H1 (cell line): ENCODE measurements at regions not wholly inside any gene's neighbourhood (a gene's known extent, or its start where the extent isn't known, plus 50 kb on each side); places are given as distances from the start of the nearest gene placed in this dataset.

Source experiments
- BRCA1 ChIP-seq: IDR thresholded peaks from 2 replicates; pipeline ENCODE4 v1.6.1; 2012; ENCODE audit warnings: low read depth, low read length, improper control_type of control experiment
- CEBPB ChIP-seq: IDR thresholded peaks from 2 replicates; pipeline ENCODE4 v1.6.1; 2012; ENCODE audit warnings: low read depth, low read length
- CREB1 ChIP-seq: IDR thresholded peaks from 2 replicates; pipeline ENCODE4 v1.6.1; 2012; ENCODE audit warnings: inconsistent platforms
- CTCF ChIP-seq, 3 experiments: IDR thresholded peaks; 1 replicate in 2 of 3; 2 replicates in 1 of 3; pipeline versions ENCODE4 v1.5.1 to v1.6.1; 2011; ENCODE audit warnings: low read length in 3 of 3, mild to moderate bottlenecking in 3 of 3, inconsistent platforms in 2 of 3, low read depth in 1 of 3, moderate library complexity in 1 of 3; ENCODE audit not compliant: insufficient read depth in 1 of 3; ENCODE audit errors: control extremely low read depth in 1 of 3
- EGR1 ChIP-seq: IDR thresholded peaks from 2 replicates; pipeline ENCODE4 v1.6.1; 2011; ENCODE audit warnings: low read depth, low read length, borderline replicate concordance
- EZH2 ChIP-seq: fragments of 200-600 bp; sonication (generic); IDR thresholded peaks from 2 replicates; pipeline ENCODE4 v1.7.1; 2012; ENCODE audit warnings: low read depth, mild to moderate bottlenecking, moderate library complexity, low read length, inconsistent platforms; ENCODE audit not compliant: severe bottlenecking
- FOSL1 ChIP-seq: IDR thresholded peaks from 2 replicates; pipeline ENCODE4 v1.6.1; 2011; ENCODE audit warnings: mild to moderate bottlenecking, low read depth, low read length, moderate library complexity; ENCODE audit not compliant: insufficient read depth
- HDAC2 ChIP-seq, 2 experiments: fragments of 300-600 bp in 1 of 2; sonication (generic) in 1 of 2; IDR thresholded peaks; 2 replicates each; pipeline ENCODE4 v1.6.1; 2011 to 2012; ENCODE audit warnings: low read depth in 2 of 2, low read length in 2 of 2, mild to moderate bottlenecking in 2 of 2, moderate library complexity in 2 of 2, borderline replicate concordance in 1 of 2, inconsistent platforms in 1 of 2
- POLR2A ChIP-seq, 2 experiments: IDR thresholded peaks; 1 replicate in 1 of 2; 2 replicates in 1 of 2; pipeline ENCODE4 v1.6.1; 2011; ENCODE audit warnings: low read depth in 2 of 2, low read length in 2 of 2, mild to moderate bottlenecking in 2 of 2; ENCODE audit errors: control extremely low read depth in 1 of 2
- POLR2AphosphoS5 ChIP-seq: IDR thresholded peaks from 2 replicates; pipeline ENCODE4 v1.6.1; 2011; ENCODE audit warnings: low read depth, low read length
- SP1 ChIP-seq: IDR thresholded peaks from 2 replicates; pipeline ENCODE4 v1.6.1; 2011; ENCODE audit warnings: low read depth, low read length
- SP2 ChIP-seq: IDR thresholded peaks from 2 replicates; pipeline ENCODE4 v1.6.1; 2012; ENCODE audit warnings: mild to moderate bottlenecking, low read length, inconsistent platforms
- SRF ChIP-seq: IDR thresholded peaks from 2 replicates; pipeline ENCODE4 v1.6.1; 2011; ENCODE audit warnings: mild to moderate bottlenecking, low read depth, low read length, moderate library complexity
- TF ChIP-seq, protein P1 (sequence below): IDR thresholded peaks from 2 replicates; pipeline ENCODE4 v1.6.1; 2011; ENCODE audit warnings: low read depth, mild to moderate bottlenecking, low read length; ENCODE audit not compliant: insufficient read depth

- TF ChIP-seq CTCF (IDR thresholded peaks at IDR 0.05; ENCODE audit: control extremely low read depth in 1 of 3, insufficient read depth in 1 of 3, low read depth in 1 of 3, low read length in 3 of 3) (no peak), POLR2A (IDR thresholded peaks at IDR 0.05; ENCODE audit: control extremely low read depth in 1 of 2, low read depth in 2 of 2, low read length in 2 of 2) (no peak), FOSL1 (no peak), EGR1 (no peak), POLR2AphosphoS5 (no peak), EZH2 (no peak), SRF (no peak), HDAC2 (IDR thresholded peaks at IDR 0.05; ENCODE audit: borderline replicate concordance in 1 of 2, low read depth in 2 of 2, low read length in 2 of 2) (no peak), BRCA1 (no peak), CREB1 (no peak), SP2 (no peak), CEBPB (no peak), SP1 (no peak)
- TF ChIP-seq, protein P1, sequence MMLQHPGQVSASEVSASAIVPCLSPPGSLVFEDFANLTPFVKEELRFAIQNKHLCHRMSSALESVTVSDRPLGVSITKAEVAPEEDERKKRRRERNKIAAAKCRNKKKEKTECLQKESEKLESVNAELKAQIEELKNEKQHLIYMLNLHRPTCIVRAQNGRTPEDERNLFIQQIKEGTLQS: no peak
These were observed 767.1 kb downstream of the UQCRFS1 start for GRCh38 chr19:28445826-28446225.
